Tibial nerve (tissue), 3 donors: ENCODE measurements at regions not wholly inside any gene's neighbourhood (a gene's known extent, or its start where the extent isn't known, plus 50 kb on each side); places are given as distances from the start of the nearest gene placed in this dataset.

Experiments used
- CTCF ChIP-seq, 5 experiments: fragments of 200-600 bp in 3 of 5; fragments of 450-650 bp in 2 of 5; sonication (generic) in 3 of 5; IDR thresholded peaks; one replicate each; pipeline ENCODE4 v1.5.1; 2016 to 2019; ENCODE audit warnings: antibody characterized with exemption in 5 of 5, mild to moderate bottlenecking in 3 of 5, moderate library complexity in 2 of 5
- POLR2A ChIP-seq, 2 donors: fragments of 450-650 bp; IDR thresholded peaks; one replicate each; pipeline ENCODE4 v1.6.1; 2017; ENCODE audit warnings: antibody characterized with exemption in 2 of 2, mild to moderate bottlenecking in 2 of 2, moderate library complexity in 2 of 2

DNA sequence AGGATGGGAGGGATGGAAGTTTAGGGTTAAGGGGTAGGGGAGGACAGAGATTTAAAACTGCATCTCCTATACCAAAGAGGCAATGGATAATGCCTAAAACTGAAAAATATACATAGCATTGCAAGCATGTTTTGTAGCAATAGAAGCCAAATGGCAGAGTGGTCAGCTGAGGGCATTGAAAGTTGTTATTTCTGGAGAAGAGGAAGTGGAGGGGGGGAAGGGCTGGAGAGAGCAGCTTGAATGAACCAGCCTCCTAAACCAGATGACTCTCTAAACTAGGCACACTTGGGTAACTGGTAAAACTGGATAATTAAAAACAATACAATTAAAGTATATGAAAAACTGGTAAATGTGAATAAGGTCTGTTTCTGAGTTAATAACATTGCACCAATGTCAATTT, 70.3 kb upstream of the TP53I11 start:
- TF ChIP-seq CTCF (IDR thresholded peaks at IDR 0.05), result no peak
- no peak for TF ChIP-seq POLR2A (IDR thresholded peaks at IDR 0.05)
